GM18907 (cell line): ENCODE measurements at regions not wholly inside any gene's neighbourhood (a gene's known extent, or its start where the extent isn't known, plus 50 kb on each side); places are given as distances from the start of the nearest gene placed in this dataset.

ENCODE experiments used
- ATAC-seq: cut with Tn5 transposase; IDR thresholded peaks from one replicate; pipeline ENCODE4 v1.9.1; 2021; ENCODE audit warnings: mild to moderate bottlenecking, moderate library complexity; ENCODE audit not compliant: unreplicated experiment

DNA sequence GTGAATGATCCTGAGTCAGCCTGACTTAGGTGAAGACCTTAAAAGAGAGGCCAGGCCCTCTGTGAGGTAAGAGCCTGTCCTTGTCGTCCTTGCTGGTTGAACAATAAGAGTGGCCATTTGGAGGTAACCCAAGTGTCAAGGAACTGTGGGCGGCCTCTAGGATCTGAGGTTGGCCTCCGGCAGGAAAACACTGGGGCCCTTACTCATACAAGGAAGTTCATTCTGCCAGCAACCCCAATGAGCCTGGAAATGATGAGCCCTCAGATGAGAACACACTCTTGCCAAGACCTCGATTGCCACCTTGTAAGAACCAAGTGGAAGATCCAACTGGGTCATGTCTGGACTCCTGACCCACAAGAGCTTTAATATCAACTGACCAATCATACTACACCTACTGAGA is 95.5 kb upstream of the LRATD1 start:
- no peak for ATAC-seq

DNA sequence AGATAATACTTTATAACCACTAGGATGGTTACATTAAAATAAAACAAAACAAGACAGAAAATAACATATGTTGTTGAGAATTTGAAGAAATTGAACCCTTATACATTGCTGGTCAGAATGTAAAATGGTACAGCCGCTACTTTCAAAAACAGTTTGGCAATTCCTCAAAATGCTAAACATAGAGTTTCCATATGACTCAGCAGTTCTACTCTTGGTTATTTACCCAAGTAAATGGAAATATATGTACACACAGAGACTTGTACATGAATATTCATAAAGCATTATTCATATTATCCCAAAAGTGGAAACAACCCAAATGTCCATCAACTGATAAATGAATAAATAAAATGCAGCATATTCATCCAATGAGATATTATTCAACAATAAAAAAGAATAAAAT is 92.5 kb upstream of the LRATD1 start:
- no peak for ATAC-seq

DNA sequence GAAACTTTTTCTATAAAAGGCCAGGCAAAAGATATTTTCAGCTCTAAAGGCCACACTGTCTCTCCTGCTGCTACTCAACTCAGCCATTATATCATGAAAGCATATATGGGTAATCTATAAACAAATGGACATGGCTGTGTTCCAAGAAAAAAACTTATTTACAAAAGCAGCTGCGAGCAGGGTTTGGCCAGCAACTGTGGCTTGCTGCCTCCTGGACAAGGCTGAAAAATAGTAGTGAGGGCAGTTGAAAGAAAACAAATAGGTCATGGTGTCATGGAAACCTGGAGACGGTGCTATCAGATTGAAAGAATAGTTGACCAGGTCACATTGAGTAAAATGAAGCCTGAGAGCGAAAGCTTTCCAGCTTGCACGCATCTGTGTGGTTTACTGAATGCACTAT is 89.2 kb upstream of the LRATD1 start:
- ATAC-seq = no peak

DNA sequence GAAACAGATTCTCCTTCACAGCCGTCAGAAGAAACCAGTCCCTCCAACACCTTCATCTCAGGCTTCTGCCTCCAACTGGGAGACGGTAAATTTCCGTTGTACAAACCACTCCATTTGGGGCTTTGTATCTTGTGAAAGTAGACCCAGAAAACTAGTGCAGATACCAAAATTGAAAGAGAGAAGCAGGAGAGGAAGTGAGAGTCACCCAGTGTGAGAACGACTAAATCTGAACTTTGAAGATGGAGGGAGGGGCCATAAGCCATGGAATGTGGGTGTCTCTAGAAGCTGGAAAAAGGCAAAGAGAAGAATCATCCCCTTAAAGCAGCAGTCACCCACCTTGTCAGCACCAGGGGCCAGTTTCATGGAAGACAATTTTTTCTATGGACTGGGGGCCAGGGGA is 88.3 kb upstream of the LRATD1 start:
- ATAC-seq = no peak

DNA sequence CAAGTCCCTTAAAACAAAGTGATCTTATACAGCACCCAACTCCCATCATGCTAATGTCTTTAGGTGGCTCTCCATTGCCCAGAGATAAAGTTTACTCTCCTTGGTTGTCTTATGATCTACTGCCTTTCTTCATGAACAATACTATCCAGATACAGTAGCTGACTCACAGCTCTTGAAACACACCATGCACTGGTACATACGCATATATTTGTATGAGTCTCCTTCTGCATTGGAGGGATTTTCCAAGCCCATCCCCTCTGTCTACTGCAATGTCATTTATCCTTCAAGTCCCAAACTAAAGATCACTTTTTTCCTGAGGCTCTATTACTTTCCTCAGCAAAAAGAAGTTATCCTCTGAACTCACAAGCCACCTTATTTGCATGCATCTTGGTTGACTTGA is 84.7 kb upstream of the LRATD1 start:
- ATAC-seq = no peak

DNA sequence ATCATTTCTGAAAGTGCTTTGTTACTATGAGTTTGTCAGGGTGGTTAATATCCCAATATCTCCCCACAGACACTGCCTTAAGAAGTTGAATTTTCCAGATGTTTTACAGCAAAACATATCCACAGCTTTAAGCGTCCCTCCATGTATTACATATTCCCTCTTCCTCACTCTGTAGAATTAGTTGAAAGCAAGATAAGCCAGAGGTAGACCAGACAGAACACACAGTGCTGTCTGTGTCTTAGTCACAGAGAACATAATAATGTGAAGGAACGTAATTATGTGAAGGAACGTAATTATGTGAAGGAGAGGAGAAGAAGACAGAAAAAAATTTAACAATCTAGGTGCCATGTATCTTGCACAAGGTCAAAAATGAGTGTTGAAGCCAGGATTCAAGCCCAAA is 81.9 kb upstream of the LRATD1 start:
- no peak for ATAC-seq

DNA sequence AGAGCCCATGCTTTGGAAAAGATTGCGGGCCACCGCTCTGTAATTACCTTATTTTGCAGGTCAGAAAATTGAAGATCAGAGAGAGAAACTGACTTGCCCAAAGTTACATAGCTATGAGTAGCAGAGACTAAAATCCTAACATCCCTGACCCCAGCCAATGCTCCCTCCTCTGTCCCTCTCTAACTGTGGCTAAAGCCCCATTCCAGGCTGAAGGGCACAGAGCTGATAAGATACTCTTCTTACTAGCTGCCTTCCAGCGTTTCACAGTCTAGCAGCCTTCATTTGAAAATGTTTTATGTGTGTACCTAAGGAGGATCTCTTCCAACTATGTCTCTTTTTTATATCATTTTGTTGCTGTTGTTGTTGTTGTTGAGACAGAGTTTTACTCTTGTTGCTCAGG is 81.4 kb upstream of the LRATD1 start:
- no peak for ATAC-seq

DNA sequence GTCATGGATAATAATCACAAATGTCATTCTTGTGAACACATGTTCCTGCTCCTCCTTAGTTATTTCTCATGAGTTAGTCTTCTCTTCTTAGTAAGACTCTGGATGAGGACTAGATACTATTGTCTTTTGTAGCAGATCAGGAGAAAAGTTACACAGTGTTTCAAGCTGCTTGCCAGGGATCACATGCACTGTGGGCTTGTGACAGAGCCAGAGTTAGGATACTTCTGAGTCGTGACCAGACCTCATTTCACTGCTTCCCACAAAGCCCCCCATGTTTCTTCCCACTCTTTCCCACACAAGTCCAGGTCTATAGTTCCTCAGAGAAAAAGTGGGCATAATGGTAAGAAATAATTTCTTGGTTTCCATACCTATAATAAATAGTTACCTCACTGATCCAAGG is 80.2 kb upstream of the LRATD1 start:
- no peak for ATAC-seq

DNA sequence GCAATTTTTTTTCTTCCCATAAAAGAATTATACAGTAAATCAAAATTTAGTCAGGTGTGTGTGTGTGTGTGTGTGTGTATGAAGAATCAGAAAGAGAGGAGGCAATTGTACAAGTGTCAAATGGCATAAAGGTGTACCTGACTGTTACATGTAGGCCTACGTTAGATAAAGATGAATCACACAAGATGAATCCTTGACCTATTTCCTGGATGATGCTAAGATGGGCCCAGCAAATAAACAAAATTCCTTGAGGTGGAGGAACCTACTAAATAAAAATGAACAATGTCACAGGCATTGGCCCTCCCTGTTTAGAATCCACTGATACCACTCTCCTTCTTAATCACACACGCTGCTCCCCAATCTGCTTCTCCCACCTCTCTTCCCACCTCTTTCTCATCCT is 79.7 kb upstream of the LRATD1 start:
- no peak for ATAC-seq

DNA sequence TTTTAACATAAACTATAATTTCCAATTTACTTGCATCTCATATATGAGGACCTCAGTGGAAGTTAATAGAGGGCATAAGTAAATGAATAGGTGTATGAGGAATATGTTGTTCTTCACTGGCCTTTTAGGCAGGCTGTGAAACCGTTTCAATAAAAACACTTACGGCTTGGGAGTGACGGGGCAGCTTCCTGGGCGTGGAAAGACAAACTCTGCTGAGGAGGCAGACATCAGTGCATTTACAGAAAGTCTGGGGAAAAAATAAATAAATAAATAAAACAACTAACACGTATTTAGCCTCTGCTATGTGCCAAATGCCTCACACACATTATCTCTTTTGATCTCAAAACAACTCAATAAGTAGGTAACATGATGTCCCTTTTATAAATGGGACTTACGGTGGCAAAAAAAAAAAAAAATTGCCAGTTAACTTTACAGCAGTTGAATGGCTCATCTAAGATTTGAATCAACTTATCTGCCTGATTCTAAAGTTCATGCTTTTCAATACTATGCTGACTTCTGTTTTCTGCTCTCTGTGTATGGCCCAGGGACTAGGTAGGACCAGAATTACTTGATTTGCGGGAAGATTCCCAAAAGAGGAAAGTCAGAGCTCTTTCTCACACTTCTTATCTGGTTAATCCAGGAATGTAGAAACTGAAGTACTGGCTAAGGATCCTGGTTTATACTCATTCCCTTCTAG is 77.5 kb upstream of the LRATD1 start:
- no peak for ATAC-seq

DNA sequence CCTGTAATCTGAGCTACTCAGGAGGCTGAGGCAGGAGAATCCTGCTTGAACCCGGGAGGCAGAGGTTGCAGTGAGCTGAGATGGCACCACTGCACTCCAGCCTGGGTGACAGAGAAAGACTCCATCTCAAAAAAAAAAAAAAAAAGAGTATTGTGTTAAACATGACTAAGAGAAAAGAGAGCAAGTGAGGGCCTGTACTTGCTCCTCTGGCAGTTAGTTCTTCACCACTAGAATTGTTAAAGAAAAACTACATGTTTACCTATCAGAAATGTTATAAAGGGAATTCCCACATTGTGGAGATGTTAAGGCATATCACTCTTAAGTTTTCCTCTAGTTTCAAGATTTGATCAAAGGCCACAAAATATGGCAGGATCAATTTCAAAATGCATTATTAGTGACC is 75.4 kb upstream of the LRATD1 start:
- ATAC-seq = no peak

DNA sequence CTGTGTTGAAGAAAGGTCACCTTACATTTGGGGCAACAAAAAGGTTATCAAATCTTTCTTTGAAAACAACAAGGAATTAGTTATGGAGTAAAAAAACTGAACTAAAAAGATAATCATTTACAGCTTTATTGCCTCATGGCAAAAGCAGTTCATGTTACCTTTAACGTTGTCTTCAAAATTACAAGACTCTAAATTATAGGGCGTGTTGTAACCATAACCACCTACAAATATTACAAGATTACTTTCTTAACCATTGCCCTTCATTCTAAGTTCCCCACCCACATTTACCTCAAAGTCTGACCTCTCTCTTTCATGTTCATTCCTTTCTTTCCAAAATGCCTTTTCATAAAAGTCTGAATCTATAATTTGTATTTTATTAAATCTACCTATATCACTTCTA is 74.6 kb upstream of the LRATD1 start:
- no peak for ATAC-seq

DNA sequence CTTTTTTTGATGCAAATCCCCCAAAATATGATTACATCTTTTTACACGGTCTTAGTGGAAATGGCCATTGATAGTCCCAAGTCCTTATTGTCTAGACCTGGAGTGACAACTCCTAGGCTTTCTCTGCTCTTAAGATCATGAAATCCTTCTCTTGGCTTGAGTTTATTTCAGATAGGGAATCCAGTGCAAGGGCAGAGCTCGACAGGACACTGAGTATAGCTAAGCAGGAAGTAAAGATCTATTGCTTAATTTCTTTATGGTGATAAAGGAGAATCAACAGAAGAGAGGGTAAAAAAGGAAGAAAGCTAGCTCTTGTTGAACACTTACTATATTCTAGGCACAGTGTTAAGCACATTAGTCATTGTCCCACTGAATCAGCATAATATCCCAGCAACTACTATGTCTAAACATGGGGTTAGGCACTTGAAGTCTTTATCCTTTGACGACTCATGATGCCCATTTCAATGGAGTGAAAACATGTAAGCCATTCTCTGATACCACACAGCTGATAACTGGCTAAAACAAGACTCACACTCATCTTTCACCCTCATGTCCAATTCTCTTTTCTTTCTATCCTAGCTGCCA is 74.1 kb upstream of the LRATD1 start:
- no peak for ATAC-seq

DNA sequence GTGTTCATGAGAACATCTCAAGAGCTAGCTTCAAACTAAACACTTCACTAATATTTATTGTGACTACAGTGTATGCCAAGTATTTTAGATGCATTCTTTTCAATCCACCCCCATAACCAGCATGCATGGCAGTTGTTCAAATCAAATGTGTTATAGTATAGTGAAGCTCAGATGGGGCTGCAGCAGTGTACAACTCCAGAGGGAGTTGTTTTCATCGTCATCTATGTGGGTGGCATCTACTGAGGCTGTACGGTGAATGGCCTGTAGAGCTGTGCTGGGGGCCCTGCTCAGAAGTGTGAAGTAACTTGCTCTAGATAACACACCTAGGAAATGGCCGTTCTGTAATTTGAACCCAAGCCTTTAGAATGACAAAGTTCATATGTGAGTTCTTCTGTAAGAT is 71.8 kb upstream of the LRATD1 start:
- ATAC-seq = no peak

DNA sequence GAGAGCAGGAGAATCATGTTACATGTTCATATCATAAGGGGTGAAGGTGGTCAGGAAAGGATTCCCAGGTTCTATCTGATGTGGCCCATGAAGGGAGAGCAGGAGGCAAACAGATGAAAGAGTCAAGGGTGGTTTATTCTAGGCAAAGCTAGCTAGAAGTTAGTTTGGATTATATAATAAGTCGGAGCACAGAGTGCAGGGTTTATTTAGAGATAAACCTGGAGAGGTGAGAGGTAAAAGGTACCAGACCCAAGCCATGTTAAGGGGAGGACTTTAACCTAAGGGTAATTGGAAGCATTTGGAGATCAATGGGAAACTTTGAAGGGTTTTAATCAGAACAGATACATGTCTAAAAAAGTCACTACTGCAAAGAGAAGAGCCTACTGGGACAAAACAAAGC is 69.2 kb upstream of the LRATD1 start:
- no peak for ATAC-seq

DNA sequence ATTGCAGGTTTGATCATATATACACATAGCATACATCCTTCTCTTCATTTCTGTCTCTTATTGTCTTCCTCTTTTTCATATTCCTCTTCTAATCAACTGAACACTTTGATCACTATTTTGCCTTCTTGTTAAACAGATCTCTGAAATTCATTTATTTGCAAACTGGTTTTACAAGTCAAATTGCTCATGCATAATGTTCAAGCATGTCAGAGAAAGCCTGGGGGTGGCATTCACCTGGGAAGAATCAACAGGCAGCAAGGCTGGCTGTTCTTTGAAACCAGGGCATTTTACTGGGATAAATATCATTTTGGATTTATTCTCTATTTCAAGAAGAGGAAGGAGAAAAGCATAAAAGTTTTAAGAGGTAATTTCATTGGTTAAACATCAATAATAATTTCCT is 66.9 kb upstream of the LRATD1 start:
- ATAC-seq = no peak

DNA sequence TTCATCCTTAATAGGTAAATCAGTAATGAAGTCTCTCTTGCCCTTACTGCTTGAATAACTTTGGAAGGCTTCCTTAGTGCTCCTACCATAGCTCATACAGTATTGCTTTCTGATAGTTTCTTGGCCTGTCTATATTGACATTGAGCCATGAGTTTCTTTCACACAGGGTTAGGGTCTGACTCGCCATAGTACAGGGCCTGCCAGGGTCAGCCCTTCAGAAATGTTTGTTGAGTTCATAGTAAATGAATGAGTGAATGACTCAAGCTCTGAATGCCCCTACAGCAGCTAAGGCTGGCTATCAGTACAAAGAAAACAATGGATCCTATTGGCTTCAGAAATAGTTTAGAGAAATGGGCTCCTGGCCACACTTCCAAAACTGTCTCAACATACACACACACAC is 65.0 kb upstream of the LRATD1 start:
- no peak for ATAC-seq

DNA sequence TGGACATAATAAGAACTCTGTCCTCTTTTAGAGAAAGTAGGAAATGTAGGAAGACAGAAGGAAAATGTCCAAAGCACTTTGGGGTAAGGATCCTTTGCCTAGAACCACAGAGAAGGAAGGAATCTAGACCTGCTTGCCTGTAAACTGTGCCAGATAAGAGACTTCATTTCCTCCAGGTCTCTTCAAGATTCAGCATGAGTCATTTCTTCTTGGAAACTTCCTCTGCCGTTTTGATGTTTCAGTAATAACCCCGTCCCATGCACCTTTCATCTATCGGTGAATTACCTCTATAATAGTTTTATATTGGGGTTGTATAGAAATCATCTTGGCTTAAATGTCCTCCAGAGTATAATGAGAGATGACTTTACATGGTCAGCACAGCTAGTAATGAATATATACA is 63.2 kb upstream of the LRATD1 start:
- ATAC-seq = no peak

DNA sequence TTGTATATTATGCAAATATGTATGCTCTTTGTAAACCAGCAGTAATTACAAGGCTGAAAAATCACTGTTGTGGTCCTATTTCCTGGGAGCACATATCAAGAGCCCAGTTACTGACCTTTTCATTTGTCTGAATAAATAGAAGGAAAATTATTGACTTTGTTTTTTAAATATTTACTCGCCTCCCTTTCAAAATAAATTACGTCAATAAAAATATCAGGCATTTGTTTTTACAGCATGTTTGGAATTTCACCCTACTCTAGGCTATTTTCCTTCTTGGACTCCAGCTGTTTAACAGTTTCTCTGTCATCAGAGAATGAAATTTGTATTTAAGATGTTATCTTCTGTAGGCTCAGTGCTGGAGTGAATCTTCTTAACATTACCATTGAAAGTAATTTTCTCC is 59.9 kb upstream of the LRATD1 start:
- ATAC-seq = no peak

DNA sequence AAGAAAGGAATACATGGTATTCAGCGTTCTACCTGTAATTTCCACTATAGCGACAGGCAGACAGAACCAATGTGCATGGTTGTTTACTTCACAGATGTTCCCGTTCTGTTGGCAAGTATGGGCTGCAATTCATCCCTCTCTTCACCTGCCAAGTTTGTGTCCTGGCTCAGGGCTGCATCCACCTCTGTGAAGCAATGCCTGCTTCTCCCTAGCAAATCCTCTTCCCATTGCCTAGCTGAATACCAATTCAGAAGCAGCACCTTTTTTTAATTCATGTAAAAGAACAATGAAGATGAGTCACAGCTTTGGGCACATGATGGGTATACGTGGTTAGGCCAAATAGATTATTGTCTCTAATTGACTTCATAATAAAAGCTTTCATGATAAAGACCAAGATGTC is 54.7 kb upstream of the LRATD1 start:
- no peak for ATAC-seq
